Smooth muscle cell of the brain vasculature (primary cell): ENCODE measurements at regions not wholly inside any gene's neighbourhood (a gene's known extent, or its start where the extent isn't known, plus 50 kb on each side); places are given as distances from the start of the nearest gene placed in this dataset.

Experiments used
- DNase-seq: peaks from one replicate; pipeline ENCODE4 v3.0.0-alpha.2; 2012; ENCODE audit warnings: low read depth, low spot score

DNA sequence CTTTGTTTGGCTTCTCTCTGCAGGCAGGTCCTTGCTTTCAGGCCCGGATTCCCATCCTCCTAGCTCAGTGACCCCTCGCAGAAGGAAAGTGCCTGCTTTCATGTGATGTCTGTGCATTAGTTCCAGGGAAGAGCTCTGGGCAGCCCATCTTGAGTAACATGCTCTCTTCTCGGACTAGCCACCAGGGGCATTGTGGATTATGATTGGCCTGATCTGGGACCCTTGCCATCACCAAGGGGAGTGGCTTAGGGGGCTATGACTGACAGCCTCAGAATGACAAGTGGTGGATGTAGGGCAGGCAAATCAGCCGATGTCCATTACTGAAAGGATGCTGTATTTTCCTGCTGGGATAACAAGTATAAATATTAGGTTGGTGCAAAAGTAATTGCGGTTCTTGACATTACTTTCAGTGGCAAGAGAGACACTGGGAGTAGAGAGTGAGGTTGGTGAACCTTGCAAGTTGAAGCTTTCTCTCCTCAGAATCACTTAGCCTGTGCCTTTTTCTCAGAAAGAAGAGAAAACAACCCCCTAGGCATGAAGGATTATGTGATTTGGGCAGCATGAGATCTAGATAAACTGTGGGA lies 71.5 kb upstream of the MPHOSPH6 start:
- DNase-seq, result no peak

- no peak for DNase-seq
These were observed 70.1 kb upstream of the MPHOSPH6 start for GRCh38 chr16:82240111-82240510.

DNA sequence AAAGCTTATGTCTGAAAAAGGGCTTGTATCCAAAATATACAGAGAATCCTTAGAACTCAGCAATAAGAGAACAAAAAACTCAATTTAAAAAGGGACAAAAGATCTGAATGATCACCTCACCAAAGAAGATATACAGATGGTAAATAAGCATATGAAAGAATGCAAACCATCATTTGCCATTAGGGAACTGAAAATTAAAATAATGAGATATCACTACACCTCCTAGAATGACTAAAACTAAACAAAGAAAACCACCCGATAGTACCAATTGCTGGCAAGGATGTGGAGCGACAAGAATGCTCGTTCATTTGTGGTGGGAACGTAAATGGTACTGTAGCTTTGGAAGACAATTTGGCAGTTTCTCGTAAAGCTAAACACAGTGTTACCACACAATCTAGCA lies 66.9 kb upstream of the MPHOSPH6 start:
- no peak for DNase-seq

DNA sequence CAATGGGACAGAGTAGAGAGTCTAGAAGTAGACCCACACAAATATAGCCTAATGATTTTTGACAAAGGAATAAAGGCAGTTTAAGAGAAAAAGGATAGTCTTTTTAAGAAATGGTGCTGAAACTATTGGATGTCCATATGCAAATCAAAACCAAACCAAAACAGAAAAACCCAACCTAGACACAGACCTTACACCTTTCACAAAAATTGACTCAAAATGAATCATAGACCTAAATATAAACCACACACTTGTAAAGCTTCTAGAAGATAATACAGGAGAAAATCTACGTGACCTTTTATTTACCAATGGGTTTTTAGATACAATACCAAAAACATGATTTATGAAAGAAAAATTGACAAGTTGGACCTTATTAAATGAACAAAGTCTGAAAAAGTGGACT lies 66.4 kb upstream of the MPHOSPH6 start:
- DNase-seq, result no peak

DNA sequence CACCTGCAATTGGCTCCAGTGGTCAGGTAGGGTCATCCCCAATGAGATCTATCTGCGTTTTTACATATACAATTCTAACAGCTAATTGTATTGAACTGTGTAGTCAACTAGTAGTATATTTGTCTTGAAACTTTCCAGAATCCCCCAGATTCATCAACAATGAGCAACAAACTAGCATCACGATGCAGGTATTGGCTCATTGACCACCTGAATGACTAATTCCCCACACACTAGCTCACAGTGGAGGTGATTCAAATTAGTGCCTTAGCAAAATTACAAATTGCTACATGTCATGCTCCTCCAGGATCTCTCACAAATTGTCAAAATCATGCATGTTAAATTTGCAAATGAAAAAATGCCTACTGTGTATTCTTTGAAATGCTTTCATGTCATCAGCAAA lies 62.8 kb upstream of the MPHOSPH6 start:
- no peak for DNase-seq

- no peak for DNase-seq
These were observed 61.2 kb upstream of the MPHOSPH6 start for GRCh38 chr16:82231008-82231787.

GRCh38 chr16:82229800-82230619 lies 60.0 kb upstream of the MPHOSPH6 start:
- DNase-seq, result peak; percentile 52

GRCh38 chr16:82226327-82226726 lies 56.3 kb upstream of the MPHOSPH6 start:
- DNase-seq, result no peak

DNA sequence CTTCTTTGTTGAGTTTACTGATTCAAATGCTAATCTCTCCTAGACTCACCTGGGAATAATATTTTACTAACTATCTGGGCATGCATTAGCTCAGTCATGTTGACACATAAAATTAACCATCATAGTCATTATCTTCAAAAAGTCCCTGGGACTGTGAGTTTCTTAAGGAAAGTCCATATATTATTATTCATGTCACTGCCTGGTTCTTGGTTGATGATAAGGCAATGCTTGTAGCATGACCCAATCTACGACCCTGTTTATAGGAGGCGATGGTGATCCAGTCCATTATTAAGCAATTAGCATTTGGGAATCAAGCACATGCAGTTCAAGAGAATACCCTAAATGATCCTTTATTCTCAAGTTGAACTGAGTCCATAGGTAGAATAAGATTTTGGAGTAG lies 54.8 kb upstream of the MPHOSPH6 start:
- no peak for DNase-seq

GRCh38 chr16:82220541-82220940 lies 50.5 kb upstream of the MPHOSPH6 start:
- DNase-seq, result no peak
